ENCODE measurements at regions not wholly inside any gene's neighbourhood (a gene's known extent, or its start where the extent isn't known, plus 50 kb on each side); places are given as distances from the start of the nearest gene placed in this dataset.
A peak's percentile ranks its signal among the peaks of the same experiment; 100 is the strongest.
"Not testable (repeated sequence)": the region's sequence is repeated elsewhere in the genome, so short reads cannot be mapped to it uniquely, and the experiment has no call there.

DNA sequence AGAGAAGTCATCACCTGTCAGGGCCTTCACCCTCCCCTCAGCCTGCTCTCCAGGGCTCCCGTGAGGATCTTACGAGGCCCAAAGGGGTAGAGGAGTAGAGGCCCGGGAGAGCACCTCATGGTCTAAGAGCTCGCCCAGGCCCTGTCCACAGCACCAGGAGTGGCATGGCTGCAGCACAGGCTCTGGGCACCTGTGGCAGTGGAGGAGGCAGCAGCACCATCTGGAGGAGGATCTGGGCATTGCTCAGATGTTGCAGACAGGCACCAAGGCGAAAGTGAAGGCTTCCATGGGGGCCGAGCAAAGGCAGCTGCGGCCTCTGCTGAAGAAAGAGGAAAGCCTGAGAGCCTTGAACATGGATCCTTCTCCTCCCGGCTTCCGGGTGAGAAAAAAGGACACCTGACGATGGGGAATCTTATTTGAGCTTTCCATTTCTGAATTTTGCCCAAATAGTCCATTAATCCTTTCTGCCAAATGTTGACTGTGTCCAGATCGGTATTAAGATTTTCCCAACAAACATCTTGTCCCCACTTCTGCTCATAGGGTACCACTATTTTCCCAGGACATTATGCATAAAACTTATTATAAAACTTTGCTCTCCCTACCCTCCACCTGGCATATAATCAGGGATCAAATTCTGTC, 604.7 kb downstream of the PTPRC start:
- H3K4me3 ChIP-seq (ENCODE audit: control insufficient read depth, low read depth, low read length), result no peak overlapping the region
- DNase-seq (ENCODE audit: low read depth), result peak; percentile 44
- TF ChIP-seq, protein P1, sequence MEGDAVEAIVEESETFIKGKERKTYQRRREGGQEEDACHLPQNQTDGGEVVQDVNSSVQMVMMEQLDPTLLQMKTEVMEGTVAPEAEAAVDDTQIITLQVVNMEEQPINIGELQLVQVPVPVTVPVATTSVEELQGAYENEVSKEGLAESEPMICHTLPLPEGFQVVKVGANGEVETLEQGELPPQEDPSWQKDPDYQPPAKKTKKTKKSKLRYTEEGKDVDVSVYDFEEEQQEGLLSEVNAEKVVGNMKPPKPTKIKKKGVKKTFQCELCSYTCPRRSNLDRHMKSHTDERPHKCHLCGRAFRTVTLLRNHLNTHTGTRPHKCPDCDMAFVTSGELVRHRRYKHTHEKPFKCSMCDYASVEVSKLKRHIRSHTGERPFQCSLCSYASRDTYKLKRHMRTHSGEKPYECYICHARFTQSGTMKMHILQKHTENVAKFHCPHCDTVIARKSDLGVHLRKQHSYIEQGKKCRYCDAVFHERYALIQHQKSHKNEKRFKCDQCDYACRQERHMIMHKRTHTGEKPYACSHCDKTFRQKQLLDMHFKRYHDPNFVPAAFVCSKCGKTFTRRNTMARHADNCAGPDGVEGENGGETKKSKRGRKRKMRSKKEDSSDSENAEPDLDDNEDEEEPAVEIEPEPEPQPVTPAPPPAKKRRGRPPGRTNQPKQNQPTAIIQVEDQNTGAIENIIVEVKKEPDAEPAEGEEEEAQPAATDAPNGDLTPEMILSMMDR (conservative IDR thresholded peaks at IDR 0.05; ENCODE audit: control insufficient read depth, insufficient read depth, low read depth, low read length), result peak; percentile 68

DNA sequence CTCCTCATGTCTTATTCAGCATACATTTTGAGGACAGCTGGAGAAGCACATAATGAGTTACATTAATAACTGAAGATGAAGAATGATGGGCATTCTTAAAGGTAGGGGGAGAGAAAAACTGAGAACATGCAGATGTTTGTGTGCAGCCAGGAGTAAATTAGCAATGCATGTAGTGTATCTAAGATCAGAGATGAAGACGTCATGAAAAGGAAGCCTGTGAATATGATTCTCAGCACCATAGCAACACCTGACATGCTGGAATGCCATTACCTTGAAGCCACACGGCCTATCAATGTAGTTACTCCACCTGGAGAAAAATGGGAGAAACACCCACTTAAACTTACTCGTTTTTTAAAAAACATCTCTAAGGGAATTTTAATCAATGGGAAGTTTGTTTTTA, 607.1 kb downstream of the PTPRC start:
- DNase-seq (ENCODE audit: low read depth), result no peak
- TF ChIP-seq, protein P1 (conservative IDR thresholded peaks at IDR 0.05; ENCODE audit: control insufficient read depth, insufficient read depth, low read depth, low read length), result no peak
- no peak overlapping the region for H3K4me3 ChIP-seq (ENCODE audit: control insufficient read depth, low read depth, low read length)

DNA sequence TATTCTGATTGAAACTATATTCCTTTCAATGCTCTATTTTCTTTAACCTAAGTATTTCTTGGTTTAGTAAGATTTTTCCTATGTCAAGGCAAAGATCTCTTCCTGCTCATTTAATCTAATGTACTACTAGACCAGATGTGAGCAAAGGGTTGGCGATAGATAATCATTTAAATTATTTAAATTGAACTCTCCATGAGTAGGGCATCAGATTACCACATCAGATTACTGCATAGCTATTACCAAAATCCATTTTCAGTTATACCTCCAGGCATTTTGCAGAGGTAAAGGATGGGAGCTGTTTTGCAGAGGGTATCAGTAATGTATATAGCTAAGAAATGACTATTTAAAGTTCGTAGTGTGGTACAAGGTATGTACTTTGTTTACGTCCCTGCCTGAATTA, 607.9 kb downstream of the PTPRC start:
- H3K4me3 ChIP-seq (ENCODE audit: control insufficient read depth, low read depth, low read length), result no peak overlapping the region
- no peak for DNase-seq (ENCODE audit: low read depth)
- TF ChIP-seq, protein P1 (conservative IDR thresholded peaks at IDR 0.05; ENCODE audit: control insufficient read depth, insufficient read depth, low read depth, low read length), result no peak

DNA sequence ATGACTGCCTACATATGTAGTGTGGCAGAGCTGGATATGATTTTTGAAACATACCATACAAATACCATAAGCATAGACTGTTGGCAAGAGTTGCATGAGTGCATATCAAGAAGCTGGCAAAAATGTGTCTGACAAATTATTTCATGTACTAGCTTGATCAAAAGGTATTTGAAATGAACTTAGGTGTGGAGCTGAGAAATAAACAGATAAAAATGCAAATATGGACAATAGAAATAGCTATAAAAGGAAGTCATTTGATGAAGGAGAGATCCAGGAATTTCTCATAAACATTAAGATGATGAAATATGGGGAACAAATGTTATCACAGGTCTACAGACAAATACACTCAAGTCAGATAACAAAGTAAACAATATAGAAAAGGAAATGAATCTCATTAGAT, 609.1 kb downstream of the PTPRC start:
- DNase-seq (ENCODE audit: low read depth), result no peak
- no peak overlapping the region for H3K4me3 ChIP-seq (ENCODE audit: control insufficient read depth, low read depth, low read length)
- TF ChIP-seq, protein P1 (conservative IDR thresholded peaks at IDR 0.05; ENCODE audit: control insufficient read depth, insufficient read depth, low read depth, low read length), result no peak

DNA sequence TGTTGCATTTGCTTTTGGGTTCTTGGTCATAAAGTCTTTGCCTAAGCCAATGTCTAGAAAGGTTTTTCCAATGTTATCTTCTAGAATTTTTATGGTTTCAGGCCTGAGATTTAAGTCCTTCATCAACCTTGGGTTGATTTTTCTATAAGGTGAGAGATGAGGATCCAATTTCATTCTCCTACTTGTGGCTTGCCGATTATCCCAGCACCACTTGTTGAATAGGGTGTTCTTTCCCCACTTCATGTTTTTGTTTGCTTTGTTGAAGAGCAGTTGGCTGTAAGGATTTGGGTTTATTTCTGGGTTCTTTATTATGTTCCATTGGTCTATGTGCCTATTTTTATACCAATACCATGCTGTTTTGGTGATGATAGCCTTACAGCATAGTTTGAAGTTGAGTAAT, 615.2 kb downstream of the PTPRC start:
- not testable (repeated sequence) for H3K4me3 ChIP-seq (ENCODE audit: control insufficient read depth, low read depth, low read length)

DNA sequence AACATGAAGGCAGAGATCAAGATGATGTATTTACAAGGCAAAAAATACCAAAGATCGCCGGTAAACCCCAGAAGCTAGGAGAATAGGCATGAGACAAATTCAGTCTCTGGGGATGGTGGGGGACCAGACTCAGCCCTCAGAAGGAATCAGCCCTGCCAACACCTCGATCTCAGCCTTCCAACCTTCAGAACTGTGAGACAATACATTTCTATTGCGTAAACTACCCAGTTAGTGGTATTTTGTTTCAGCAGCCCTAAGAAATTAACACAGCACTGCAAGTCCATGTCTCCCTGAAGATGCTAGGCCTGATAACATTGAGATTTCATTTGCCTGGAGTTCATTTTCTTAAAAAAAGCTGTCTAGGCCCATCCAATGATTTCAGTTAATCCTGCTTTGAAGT, 622.5 kb downstream of the PTPRC start:
- DNase-seq (ENCODE audit: low read depth), result no peak
- no peak overlapping the region for H3K4me3 ChIP-seq (ENCODE audit: control insufficient read depth, low read depth, low read length)
- TF ChIP-seq, protein P1 (conservative IDR thresholded peaks at IDR 0.05; ENCODE audit: control insufficient read depth, insufficient read depth, low read depth, low read length), result no peak

More for the DNA sequence above, 615.2 kb downstream of the PTPRC start:
- not testable (repeated sequence) for DNase-seq (ENCODE audit: low read depth)

DNA sequence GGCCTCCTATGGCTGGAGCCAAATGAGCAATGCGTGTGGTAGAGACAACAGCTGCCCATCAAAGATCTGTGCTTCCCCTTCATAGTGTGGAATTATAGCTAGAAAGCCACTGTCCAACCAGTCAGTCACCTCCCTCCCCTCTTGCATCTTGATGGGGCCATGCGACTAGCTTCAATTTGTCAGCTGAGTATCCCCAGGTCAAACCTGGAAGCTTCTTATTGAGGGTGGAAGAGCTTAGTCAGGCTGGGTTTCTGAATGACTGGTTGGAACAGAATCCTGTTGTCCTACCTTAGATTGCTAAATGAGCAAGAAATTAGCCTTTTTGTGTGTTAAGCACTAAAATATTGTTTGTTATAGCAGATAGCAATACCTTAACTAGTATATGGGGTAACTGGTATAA, 625.4 kb downstream of the PTPRC start:
- TF ChIP-seq, protein P1 (conservative IDR thresholded peaks at IDR 0.05; ENCODE audit: control insufficient read depth, insufficient read depth, low read depth, low read length), result no peak
- no peak overlapping the region for H3K4me3 ChIP-seq (ENCODE audit: control insufficient read depth, low read depth, low read length)
- DNase-seq (ENCODE audit: low read depth), result no peak

All from fibroblast of mammary gland (primary cell).